HG02884 (cell line): ENCODE measurements at regions not wholly inside any gene's neighbourhood (a gene's known extent, or its start where the extent isn't known, plus 50 kb on each side); places are given as distances from the start of the nearest gene placed in this dataset.
"Not testable (repeated sequence)": the region's sequence is repeated elsewhere in the genome, so short reads cannot be mapped to it uniquely, and the experiment has no call there.

ENCODE experiments used
- ATAC-seq: cut with Tn5 transposase; IDR thresholded peaks from one replicate; pipeline ENCODE4 v1.9.1; 2021; ENCODE audit warnings: mild to moderate bottlenecking, moderate library complexity; ENCODE audit not compliant: unreplicated experiment

GRCh38 chrX:3882553-3882920 is 169.1 kb upstream of the PRKX start:
- not testable (repeated sequence) for ATAC-seq

DNA sequence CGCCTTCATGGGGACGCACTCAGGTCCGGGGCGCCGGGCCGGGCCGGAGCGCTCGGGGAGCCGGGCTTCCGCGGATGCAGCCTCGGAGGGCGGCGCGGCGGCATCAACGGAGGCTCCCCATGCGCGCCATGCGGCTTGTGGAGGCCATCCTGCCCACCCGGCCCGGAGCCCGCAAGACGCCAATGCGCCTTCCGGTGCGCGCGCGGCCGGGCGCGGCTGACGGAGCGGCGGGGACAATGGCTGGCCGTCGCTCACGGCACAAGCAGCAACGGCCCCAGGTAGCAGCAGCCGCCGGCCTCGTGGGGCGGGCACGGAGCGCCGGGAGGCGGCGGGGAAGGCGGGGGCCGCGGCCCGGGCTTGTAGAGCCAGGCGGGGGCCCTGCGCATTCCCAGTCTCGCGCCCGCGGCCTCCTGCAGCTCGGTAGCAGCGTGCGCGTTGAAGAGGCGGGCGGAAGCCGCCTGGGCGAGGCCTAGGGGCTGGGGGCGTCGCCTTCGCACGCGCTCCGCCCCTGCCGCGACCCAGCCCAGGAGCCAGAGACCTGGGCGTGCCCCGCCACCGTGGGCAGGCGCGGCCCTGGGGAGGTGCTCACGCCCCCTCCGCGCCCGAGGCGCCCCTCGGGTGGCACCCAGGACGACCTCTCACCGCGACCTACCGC is 168.6 kb upstream of the PRKX start:
- peak; percentile 92 for ATAC-seq

- ATAC-seq: peak; percentile 34
These were observed 167.9 kb upstream of the PRKX start for GRCh38 chrX:3881255-3881895.

- ATAC-seq: not testable (repeated sequence)
These were observed 162.9 kb upstream of the PRKX start for GRCh38 chrX:3876393-3876792.

DNA sequence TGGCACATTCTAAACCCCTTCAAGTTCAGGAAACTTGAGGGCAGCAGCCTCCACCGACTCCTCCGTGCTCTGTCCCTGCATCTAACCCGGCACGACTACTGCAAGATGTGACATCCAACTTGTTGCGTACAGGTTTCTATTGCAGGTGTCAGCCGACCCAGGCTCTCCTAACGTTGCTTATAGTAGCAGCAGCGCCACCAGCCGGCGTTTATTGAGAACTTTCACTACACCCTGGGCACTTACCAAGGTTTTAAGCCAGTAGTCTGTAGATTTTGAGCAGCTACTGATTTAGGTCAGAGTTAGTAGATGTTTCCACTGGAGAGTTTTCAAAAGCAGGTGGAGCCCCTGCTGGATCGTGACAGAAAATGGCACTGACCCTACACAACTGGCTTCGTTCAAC is 162.2 kb upstream of the PRKX start:
- not testable (repeated sequence) for ATAC-seq

GRCh38 chrX:3872226-3872879 is 158.9 kb upstream of the PRKX start:
- not testable (repeated sequence) for ATAC-seq

DNA sequence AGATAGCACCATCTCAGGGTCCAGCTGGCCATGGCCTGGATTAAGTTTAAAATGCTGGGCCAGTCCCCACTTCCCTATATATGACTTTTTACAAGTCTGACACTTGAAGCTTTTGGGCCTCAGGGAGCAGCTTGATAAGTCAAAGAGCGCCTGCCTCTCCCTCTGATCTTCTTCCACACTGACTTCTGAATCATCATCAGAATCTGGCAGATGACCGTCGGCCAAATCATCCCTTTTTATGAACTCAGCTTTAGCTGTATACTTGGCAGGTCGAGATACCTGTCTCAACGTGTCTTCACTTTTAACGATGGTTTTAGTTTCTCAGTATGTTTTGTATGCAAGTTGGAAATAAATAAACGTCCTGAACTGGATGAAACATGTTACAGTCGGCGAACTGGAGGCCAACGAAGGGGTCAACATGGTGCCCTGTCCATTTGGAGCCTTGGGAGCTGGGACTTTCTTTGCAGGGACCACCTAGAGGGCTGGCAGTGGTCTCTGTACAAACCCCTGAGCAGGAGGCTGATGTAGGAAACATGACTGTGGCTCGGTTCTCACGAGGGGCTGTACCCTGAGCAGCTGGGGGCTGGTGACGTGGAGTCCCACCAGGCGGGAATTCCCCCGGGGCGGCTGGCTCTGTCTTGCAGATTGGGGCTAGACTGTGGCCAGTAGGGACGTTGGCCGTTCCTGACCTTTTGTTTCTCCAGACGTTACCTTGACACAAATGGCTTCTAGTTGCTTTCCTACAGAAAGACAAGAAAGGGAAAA is 153.8 kb upstream of the PRKX start:
- ATAC-seq: not testable (repeated sequence)

DNA sequence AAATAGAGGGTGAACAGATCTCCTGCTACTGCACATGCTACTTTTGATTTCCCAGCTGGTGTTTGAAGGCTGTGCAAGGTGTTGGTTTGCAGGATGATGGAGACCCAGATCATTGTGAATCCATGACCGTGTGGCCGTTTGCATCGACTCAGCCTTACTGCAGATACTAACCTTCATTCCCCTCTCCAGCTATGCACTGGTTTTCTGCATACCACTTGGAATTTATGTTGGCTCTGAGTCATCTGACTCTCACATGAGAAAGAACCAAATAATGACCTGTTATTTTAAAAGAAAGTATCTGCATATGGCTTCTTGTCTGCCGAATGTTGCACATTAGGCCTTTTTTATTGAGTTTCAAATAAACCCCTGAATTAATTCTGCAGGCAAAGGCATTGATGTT is 144.9 kb upstream of the PRKX start:
- not testable (repeated sequence) for ATAC-seq

GRCh38 chrX:3843522-3844145 is 130.2 kb upstream of the PRKX start:
- peak; percentile 79 for ATAC-seq

- peak; percentile 75 for ATAC-seq
These were observed 129.5 kb upstream of the PRKX start for GRCh38 chrX:3842822-3843521.

DNA sequence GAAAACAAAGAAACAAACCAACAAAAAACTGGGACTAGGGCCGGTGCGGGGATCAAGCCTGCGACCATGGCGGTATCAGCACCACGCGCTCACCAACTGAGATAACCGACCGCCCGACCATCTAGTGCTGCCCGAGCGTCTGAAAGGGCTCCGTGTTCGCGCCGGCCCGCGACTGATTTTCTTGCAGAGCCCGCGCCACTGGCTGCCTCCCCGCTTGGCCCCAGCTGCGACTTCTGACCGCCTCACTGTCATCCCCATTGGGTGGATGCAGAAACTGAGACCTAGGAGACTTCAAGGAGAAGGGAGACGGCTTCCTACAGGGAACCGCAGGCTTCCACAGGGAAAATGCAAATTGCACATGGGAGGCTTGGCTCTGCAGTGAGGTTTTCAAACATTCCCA is 125.3 kb upstream of the PRKX start:
- ATAC-seq: not testable (repeated sequence)

- ATAC-seq: not testable (repeated sequence)
These were observed 124.7 kb upstream of the PRKX start for GRCh38 chrX:3837958-3838643.

DNA sequence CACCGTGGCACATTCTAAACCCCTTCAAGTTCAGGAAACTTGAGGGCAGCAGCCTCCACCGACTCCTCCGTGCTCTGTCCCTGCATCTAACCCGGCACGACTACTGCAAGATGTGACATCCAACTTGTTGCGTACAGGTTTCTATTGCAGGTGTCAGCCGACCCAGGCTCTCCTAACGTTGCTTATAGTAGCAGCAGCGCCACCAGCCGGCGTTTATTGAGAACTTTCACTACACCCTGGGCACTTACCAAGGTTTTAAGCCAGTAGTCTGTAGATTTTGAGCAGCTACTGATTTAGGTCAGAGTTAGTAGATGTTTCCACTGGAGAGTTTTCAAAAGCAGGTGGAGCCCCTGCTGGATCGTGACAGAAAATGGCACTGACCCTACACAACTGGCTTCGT is 123.8 kb upstream of the PRKX start:
- not testable (repeated sequence) for ATAC-seq

- not testable (repeated sequence) for ATAC-seq
These were observed 120.5 kb upstream of the PRKX start for GRCh38 chrX:3833761-3834542.

GRCh38 chrX:3830020-3830419 is 116.6 kb upstream of the PRKX start:
- not testable (repeated sequence) for ATAC-seq

GRCh38 chrX:3829041-3829531 is 115.6 kb upstream of the PRKX start:
- not testable (repeated sequence) for ATAC-seq

GRCh38 chrX:3828378-3829040 is 115.1 kb upstream of the PRKX start:
- ATAC-seq: not testable (repeated sequence)

DNA sequence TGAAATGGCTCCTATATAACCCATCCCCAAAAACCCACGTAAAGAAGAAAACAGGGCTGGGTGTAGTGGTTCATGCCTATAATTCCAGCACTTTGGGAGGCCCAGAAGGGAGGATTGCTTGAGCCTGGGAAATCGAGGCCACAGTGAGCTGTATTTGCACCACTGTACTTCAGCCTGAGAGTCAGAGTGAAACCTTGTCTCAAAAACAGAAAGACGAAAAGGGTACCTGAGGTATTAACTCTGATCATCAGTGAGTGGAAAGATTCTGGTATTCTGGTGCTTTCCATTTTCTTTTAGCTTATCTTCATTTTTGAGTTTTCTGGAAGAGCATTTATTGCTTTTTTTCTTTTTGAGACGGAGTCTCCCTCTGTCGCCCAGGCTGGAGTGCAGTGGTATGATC is 110.6 kb upstream of the PRKX start:
- ATAC-seq: not testable (repeated sequence)
